ENCODE measurements at regions not wholly inside any gene's neighbourhood (a gene's known extent, or its start where the extent isn't known, plus 50 kb on each side); places are given as distances from the start of the nearest gene placed in this dataset.

DNA sequence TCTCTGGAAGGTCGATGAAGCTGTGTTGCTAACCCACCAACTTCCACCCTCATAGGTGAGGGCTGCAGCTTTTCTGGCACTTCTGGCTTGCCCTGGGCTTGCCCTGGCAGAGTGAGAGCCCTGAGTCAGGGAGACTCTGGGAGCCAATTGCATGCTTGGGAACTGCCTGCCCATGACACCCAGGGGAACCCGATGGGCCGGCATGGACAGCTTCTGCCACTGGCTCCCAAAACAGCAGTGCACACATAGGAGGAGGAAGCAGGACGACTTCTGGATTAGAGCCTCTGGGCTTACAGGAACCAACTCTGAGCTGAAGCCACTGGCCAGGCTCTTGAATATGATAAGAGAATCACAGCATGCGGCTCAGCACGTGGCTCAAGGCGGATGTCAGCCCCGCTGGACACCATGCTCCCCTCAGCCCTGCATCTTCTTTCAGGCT is 135.2 kb upstream of the UNC5B start:
- Histone ChIP-seq H3K4me1 (no peaks in the 10 kb centered on the region), H3K36me3 (no peaks in the 10 kb centered on the region), H3K27me3 (peaks cover 0 to 4% (median 0%) of the 10 kb centered on the region in 4 donors), H3K27ac (replicated peaks in 1 of 4) (no peak overlapping the region), H3K4me3 (no peak overlapping the region), H3K9me3 (no peaks in the 10 kb centered on the region)
- DNase-seq (ENCODE audit: extremely low spot score): peak; percentile 89
- TF ChIP-seq, protein P1, sequence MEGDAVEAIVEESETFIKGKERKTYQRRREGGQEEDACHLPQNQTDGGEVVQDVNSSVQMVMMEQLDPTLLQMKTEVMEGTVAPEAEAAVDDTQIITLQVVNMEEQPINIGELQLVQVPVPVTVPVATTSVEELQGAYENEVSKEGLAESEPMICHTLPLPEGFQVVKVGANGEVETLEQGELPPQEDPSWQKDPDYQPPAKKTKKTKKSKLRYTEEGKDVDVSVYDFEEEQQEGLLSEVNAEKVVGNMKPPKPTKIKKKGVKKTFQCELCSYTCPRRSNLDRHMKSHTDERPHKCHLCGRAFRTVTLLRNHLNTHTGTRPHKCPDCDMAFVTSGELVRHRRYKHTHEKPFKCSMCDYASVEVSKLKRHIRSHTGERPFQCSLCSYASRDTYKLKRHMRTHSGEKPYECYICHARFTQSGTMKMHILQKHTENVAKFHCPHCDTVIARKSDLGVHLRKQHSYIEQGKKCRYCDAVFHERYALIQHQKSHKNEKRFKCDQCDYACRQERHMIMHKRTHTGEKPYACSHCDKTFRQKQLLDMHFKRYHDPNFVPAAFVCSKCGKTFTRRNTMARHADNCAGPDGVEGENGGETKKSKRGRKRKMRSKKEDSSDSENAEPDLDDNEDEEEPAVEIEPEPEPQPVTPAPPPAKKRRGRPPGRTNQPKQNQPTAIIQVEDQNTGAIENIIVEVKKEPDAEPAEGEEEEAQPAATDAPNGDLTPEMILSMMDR (IDR thresholded peaks at IDR 0.05): no peak
- 80% methylated on average over 5 of the region's 8 CpGs for WGBS
- intact Hi-C loops (cut with DNase I): no loop called here

DNA sequence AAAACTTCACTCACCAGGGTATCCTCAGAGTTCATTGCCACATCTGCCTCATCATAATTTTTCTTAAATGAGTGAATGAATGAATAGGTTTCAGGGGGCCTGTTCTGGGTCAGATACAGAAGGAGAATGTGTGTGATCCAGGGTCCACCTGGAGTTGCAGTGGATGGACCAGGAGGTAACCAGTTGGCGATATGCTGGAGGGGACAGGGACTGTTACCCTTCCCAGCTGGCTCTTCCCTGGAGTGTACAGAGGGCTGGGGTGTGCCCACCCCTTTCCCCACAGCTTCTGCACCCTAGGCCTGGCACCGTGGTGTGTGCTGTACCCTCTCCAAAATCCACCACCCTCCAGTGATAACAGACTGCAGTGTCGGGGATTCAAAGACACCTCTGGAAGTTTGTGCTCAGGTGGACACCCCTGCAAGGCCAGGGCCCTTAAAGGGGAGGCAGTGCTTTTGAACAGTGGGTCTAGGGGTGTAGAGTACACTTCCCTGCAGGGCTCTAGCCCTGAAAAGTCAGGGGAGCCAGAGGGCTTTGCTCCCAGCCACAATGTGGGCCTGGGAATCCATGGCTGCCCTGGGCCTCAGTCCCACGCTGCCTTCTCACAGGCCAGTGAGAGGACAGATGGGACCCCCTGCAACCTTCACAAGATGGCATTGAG is 134.4 kb upstream of the UNC5B start:
- DNase-seq (ENCODE audit: extremely low spot score): peak; percentile 29
- Histone ChIP-seq H3K36me3 (no peaks in the 10 kb centered on the region), H3K27me3 (peaks cover 0 to 4% (median 0%) of the 10 kb centered on the region in 4 donors)

DNA sequence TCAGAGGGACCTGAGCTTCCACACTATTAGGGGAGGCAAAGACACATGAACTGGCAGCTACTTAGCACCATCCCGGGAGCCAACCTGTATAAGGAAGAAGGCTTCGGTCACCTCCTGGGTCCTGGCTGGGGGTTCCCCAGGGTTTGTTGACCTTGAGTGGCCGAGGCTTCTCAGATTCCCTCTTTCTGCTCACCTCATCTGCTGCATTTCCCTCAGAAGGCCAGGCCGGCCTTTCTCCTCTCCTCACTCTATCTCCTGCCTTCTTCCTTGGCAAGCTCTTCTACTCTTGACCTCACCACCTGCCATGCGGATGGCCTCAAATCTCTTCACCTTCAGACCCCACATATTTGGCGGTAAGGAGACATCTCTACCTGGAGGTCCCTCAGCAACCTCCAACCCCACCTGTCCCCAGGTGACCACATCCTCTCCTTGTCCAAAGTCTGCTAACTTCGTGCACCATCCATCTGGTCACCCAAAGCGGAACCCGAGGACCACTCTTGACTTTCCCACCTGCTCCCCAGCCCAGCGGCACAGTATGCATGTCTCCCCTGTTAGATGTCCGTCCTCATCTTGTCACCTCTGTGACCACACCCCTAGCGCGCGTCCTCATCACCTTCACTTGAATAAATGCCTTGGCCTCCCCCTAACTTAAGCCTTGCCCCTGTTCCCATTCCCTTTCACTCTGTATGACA is 133.8 kb upstream of the UNC5B start:
- Histone ChIP-seq H3K4me3 (no peak overlapping the region), H3K4me1 (no peaks in the 10 kb centered on the region), H3K27me3 (peaks cover 0 to 4% (median 0%) of the 10 kb centered on the region in 4 donors), H3K9me3 (no peaks in the 10 kb centered on the region), H3K36me3 (no peaks in the 10 kb centered on the region), H3K27ac (replicated peaks in 1 of 4) (no peak overlapping the region)
- DNase-seq (ENCODE audit: extremely low spot score): peak; percentile 72
- no peak for TF ChIP-seq POLR2AphosphoS5 (IDR thresholded peaks at IDR 0.05)
- no peak for TF ChIP-seq EP300 (IDR thresholded peaks at IDR 0.05)
- TF ChIP-seq POLR2A (IDR thresholded peaks at IDR 0.05; ENCODE audit: low read depth): no peak
- WGBS: 90% methylated on average over 13 of the region's 14 CpGs
- intact Hi-C loops (cut with DNase I): no loop called here

More for the DNA sequence above, 134.4 kb upstream of the UNC5B start:
- Histone ChIP-seq H3K4me1 (no peaks in the 10 kb centered on the region), H3K27ac (replicated peaks in 1 of 4) (no peak overlapping the region), H3K4me3 (no peak overlapping the region), H3K9me3 (no peaks in the 10 kb centered on the region)
- intact Hi-C loops (cut with DNase I): no loop called here
- WGBS: 95% methylated on average over 3 of the region's 4 CpGs
- TF ChIP-seq EP300 (IDR thresholded peaks at IDR 0.05): no peak

DNA sequence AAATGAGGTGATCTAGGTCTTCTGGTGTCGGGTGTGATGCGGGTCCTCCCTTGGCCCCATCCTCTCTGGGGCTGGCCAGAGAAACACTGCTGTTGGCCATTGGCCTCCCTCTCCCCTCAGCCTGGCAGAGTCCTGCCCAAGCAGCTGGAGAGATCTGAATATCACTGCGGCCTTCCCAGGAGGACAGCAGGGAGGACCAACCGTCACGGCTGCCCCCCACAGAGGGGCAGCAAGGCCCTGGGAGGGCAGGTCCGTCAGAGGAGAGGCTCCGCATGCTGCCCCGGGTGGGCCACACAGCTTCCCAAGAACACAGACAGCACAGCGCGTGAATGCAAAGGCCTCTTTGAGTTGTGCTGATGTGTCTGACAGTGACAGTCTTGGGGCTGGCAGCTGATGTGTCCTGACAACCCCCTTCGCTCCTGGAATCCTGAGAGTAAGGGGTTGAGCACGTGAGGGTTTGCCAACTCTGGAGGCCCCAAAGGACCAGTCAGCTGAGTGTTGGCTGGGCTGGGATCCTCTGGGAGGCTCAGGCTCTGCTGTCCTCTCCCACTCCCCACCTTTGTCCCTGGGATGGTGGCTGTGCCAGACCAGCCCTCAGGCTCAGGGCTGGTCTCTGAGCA is 132.5 kb upstream of the UNC5B start:
- intact Hi-C loops (cut with DNase I): no loop called here
- Histone ChIP-seq H3K27me3 (peaks cover 0 to 4% (median 0%) of the 10 kb centered on the region in 4 donors), H3K36me3 (no peaks in the 10 kb centered on the region), H3K4me3 (no peak overlapping the region), H3K27ac (replicated peaks in 1 of 4) (no peak overlapping the region), H3K9me3 (no peaks in the 10 kb centered on the region), H3K4me1 (no peaks in the 10 kb centered on the region)
- DNase-seq (ENCODE audit: extremely low spot score): peak; percentile 90
- TF ChIP-seq, protein P1 (IDR thresholded peaks at IDR 0.05): no peak
- TF ChIP-seq EP300 (IDR thresholded peaks at IDR 0.05): no peak
- TF ChIP-seq POLR2A (IDR thresholded peaks at IDR 0.05; ENCODE audit: low read depth): no peak
- no peak for TF ChIP-seq POLR2AphosphoS5 (IDR thresholded peaks at IDR 0.05)
- WGBS: 84% methylated on average over 8 of the region's 12 CpGs

DNA sequence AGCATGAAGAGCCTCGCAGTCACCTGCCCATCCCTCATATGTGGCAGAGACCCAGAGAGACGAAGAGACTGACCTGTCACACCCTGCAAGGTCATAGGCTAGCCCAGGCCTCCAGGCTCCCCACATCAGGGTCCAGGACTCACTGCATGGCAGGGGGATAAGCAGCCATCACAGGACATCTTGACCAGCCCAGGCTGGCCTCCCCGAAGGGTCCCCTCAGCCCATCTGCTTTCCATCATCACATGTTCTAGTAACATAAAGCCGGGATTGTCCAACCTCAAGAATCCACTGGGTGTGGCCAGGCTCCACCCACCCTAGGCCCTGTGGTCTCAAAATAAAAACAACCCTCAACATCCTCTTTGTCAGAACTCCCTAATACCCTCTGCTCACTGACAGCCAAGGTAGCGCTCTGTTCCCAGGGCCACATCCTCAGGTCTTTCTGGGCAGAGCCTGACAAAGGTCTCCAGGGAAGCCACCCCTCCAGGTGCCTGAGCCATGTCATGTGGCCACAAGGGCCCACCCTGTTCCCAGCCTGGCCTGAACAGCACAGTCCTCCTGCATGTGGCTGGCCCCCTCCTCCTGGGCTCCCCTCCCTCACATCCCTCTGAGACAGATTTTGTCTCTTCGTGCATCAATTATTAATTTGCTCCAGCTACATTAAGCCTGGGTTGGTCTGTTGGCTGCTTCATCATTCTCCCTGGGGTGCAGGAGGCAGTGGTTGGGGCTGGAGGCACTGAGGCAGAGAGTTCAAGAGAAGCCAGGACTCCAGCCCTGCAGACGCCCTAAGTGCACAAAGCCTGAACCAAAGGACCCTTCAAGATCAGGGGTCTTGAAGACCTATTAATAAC is 131.8 kb upstream of the UNC5B start:
- DNase-seq (ENCODE audit: extremely low spot score): peak; percentile 78
- 89% methylated on average over 5 of the region's 7 CpGs for WGBS
- TF ChIP-seq, protein P1 (IDR thresholded peaks at IDR 0.05): no peak
- TF ChIP-seq POLR2A (IDR thresholded peaks at IDR 0.05; ENCODE audit: low read depth) (no peak), POLR2AphosphoS5 (IDR thresholded peaks at IDR 0.05) (no peak), EP300 (IDR thresholded peaks at IDR 0.05) (no peak)
- peaks cover 0 to 10% (median 0%) of the 10 kb centered on the region in 4 donors for H3K27me3 ChIP-seq
- H3K27ac ChIP-seq (replicated peaks in 1 of 4): no peak overlapping the region
- H3K4me1 ChIP-seq: no peaks in the 10 kb centered on the region
- no peaks in the 10 kb centered on the region for H3K9me3 ChIP-seq
- intact Hi-C loops (cut with DNase I): no loop called here
- H3K4me3 ChIP-seq: no peak overlapping the region
- H3K36me3 ChIP-seq: no peaks in the 10 kb centered on the region
